Breast epithelium (tissue), 4 donors: ENCODE measurements at regions not wholly inside any gene's neighbourhood (a gene's known extent, or its start where the extent isn't known, plus 50 kb on each side); places are given as distances from the start of the nearest gene placed in this dataset.

Experiments used
- DNase-seq, 2 donors: peaks; one replicate each; pipeline ENCODE4 v3.0.0-alpha.2; 2019; ENCODE audit warnings: low spot score in 2 of 2
- H3K27ac ChIP-seq, 2 donors: fragments of 200-600 bp; sonication (generic) in 1 of 2; one replicate each; pipeline ENCODE4 v1.5.1; 2016 to 2019; ENCODE audit warnings: mild to moderate bottlenecking in 1 of 2
- H3K27me3 ChIP-seq, 2 donors: fragments of 200-600 bp; sonication (generic) in 1 of 2; one replicate each; pipeline versions ENCODE4 v1.5.1 to v1.6.0; 2017 to 2019; ENCODE audit warnings: control low read depth in 1 of 2, mild to moderate bottlenecking in 1 of 2
- H3K36me3 ChIP-seq: fragments of 200-600 bp; one replicate; pipeline ENCODE4 v1.5.1; 2019
- H3K4me1 ChIP-seq, 2 donors: fragments of 200-600 bp; sonication (generic); one replicate each; pipeline ENCODE4 v1.5.1; 2016 to 2019; ENCODE audit warnings: control low read depth in 1 of 2
- H3K4me3 ChIP-seq, 3 donors: fragments of 200-600 bp; sonication (generic); 1 replicate in 2 of 3; 2 replicates in 1 of 3; pipeline ENCODE4 v1.5.1; 2016 to 2019; ENCODE audit warnings: mild to moderate bottlenecking in 3 of 3, moderate library complexity in 2 of 3
- H3K9me3 ChIP-seq, 2 donors: fragments of 200-600 bp; sonication (generic) in 1 of 2; one replicate each; pipeline ENCODE4 v1.5.1; 2016 to 2019; ENCODE audit warnings: control low read depth in 1 of 2
- POLR2A ChIP-seq: fragments of 450-650 bp; IDR thresholded peaks from one replicate; pipeline ENCODE4 v1.6.1; 2016; ENCODE audit warnings: antibody characterized with exemption, mild to moderate bottlenecking, moderate library complexity
- POLR2AphosphoS5 ChIP-seq, 3 donors: sonication (generic); formaldehyde crosslinking; IDR thresholded peaks; one replicate each; pipeline ENCODE4 v1.6.1; 2017; ENCODE audit warnings: antibody characterized with exemption in 3 of 3
- intact Hi-C: fragments of 100-400 bp; cut with DNase I; formaldehyde crosslinking; loops from one replicate; pipeline ENCODE4 v1.15.1; 2023; ENCODE audit warnings: low total_unique reads
- TF ChIP-seq, protein P1 (sequence below), 3 donors: fragments of 450-650 bp; IDR thresholded peaks; one replicate each; pipeline ENCODE4 v1.5.1; 2016 to 2017; ENCODE audit warnings: antibody characterized with exemption in 3 of 3, mild to moderate bottlenecking in 3 of 3, moderate library complexity in 3 of 3

- Histone ChIP-seq H3K4me3 (no peak overlapping the region), H3K4me1 (no peaks in the 10 kb centered on the region), H3K27me3 (no peaks in the 10 kb centered on the region), H3K27ac (no peak overlapping the region), H3K36me3 (no peaks in the 10 kb centered on the region), H3K9me3 (no peaks in the 10 kb centered on the region)
- TF ChIP-seq POLR2AphosphoS5 (IDR thresholded peaks at IDR 0.05) (no peak), POLR2A (no peak)
- TF ChIP-seq, protein P1, sequence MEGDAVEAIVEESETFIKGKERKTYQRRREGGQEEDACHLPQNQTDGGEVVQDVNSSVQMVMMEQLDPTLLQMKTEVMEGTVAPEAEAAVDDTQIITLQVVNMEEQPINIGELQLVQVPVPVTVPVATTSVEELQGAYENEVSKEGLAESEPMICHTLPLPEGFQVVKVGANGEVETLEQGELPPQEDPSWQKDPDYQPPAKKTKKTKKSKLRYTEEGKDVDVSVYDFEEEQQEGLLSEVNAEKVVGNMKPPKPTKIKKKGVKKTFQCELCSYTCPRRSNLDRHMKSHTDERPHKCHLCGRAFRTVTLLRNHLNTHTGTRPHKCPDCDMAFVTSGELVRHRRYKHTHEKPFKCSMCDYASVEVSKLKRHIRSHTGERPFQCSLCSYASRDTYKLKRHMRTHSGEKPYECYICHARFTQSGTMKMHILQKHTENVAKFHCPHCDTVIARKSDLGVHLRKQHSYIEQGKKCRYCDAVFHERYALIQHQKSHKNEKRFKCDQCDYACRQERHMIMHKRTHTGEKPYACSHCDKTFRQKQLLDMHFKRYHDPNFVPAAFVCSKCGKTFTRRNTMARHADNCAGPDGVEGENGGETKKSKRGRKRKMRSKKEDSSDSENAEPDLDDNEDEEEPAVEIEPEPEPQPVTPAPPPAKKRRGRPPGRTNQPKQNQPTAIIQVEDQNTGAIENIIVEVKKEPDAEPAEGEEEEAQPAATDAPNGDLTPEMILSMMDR (IDR thresholded peaks at IDR 0.05): no peak
- intact Hi-C loops: no loop called here
- no peak for DNase-seq
Measured at GRCh38 chr3:3689601-3690375, 109.4 kb upstream of the LRRN1 start.

DNA sequence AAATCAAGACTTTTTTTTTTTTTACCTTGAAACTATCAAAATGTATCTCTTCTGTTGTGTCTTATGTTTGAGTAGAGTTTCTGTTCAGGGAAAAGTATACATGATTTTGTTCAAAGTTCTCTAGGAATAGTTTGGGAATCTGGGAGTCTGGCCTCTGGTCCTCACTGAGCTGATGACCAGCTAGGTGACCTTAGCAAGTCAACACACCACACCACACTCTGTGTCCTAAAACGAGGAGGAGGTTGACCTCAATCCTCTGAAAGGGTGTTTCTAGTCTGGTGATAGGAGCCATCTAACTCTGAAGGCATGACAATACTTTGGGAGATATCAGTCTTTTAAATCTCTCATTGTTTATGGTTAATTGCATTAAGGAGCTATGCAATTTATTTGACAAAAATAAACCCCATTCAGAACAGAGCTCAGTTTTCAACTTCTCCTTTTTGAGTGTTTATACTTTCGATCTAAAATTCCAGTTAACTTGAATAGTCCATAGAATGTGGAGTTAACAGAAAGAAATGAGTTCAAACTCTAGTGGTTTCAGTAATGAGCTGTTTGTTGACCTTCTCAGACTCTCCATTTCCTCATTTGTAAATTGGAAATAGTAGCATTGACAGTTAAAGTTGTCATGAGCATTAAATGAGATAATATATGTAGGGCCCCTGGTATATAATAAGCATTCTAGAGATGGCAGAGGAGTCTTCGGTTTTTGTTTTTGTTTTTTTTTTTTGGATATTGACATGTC lies 112.2 kb upstream of the LRRN1 start:
- intact Hi-C loops: no loop called here
- TF ChIP-seq POLR2AphosphoS5 (IDR thresholded peaks at IDR 0.05): no peak
- no peak for TF ChIP-seq POLR2A
- TF ChIP-seq, protein P1 (IDR thresholded peaks at IDR 0.05): no peak
- Histone ChIP-seq H3K27ac (no peak overlapping the region), H3K4me1 (no peaks in the 10 kb centered on the region), H3K4me3 (no peak overlapping the region), H3K36me3 (no peaks in the 10 kb centered on the region), H3K27me3 (no peaks in the 10 kb centered on the region), H3K9me3 (no peaks in the 10 kb centered on the region)
- no peak for DNase-seq

DNA sequence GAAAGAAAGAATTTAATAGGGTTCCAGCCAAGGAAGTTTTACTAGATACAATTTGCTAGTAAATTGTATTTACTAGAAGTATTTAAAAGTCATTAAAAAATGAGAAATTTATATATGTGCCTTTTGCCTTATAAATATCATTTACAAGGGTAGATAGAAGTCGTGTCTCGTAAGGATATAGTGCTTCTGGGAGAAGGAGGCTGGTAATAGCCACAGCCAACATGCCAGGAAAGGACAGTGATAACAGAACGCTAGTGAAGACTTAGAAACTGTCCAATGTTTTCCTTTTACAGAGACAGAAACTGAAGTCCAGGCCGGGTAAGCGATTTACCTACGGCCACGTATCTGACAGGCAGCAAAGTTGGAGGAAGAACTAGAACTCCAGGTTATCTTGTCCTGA lies 113.5 kb upstream of the LRRN1 start:
- H3K4me3 ChIP-seq: no peak overlapping the region
- DNase-seq: no peak
- H3K4me1 ChIP-seq: no peaks in the 10 kb centered on the region
- H3K27me3 ChIP-seq: no peaks in the 10 kb centered on the region
- H3K9me3 ChIP-seq: no peaks in the 10 kb centered on the region
- no peak for TF ChIP-seq POLR2AphosphoS5 (IDR thresholded peaks at IDR 0.05)
- TF ChIP-seq, protein P1 (IDR thresholded peaks at IDR 0.05): no peak
- H3K27ac ChIP-seq: no peak overlapping the region
- H3K36me3 ChIP-seq: no peaks in the 10 kb centered on the region
- intact Hi-C loops: no loop called here

GRCh38 chr3:3683261-3683660 lies 116.0 kb upstream of the LRRN1 start:
- Histone ChIP-seq H3K27me3 (no peaks in the 10 kb centered on the region), H3K27ac (no peak overlapping the region), H3K4me1 (no peaks in the 10 kb centered on the region), H3K9me3 (no peaks in the 10 kb centered on the region), H3K36me3 (no peaks in the 10 kb centered on the region), H3K4me3 (no peak overlapping the region)
- intact Hi-C loops: no loop called here
- DNase-seq: no peak
- TF ChIP-seq POLR2AphosphoS5 (IDR thresholded peaks at IDR 0.05) (no peak), POLR2A (no peak)
- TF ChIP-seq, protein P1 (IDR thresholded peaks at IDR 0.05): no peak

DNA sequence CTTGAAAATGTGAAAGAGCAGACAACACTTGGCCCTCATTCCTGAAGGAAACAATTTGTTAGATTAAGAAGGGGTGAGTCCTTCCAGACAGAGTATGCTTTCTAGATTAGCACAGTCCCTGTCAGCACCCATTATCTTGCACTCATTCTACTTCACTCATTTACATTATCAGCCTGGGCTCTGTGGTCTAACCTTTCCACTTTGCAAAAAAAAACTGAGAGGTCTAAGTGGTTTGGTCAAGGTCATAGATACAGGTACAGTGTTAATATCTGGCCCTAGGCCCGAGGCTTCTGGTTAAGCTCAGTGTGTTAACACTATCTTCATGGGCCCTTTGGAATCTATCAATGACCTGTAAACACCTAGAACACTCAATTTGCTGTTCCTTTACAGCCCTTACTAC lies 123.4 kb upstream of the LRRN1 start:
- Histone ChIP-seq H3K4me1 (no peaks in the 10 kb centered on the region), H3K4me3 (no peak overlapping the region), H3K27me3 (no peaks in the 10 kb centered on the region), H3K9me3 (no peaks in the 10 kb centered on the region), H3K36me3 (no peaks in the 10 kb centered on the region), H3K27ac (no peak overlapping the region)
- intact Hi-C loops: no loop called here
- no peak for TF ChIP-seq POLR2A
- TF ChIP-seq, protein P1 (IDR thresholded peaks at IDR 0.05): no peak
- no peak for TF ChIP-seq POLR2AphosphoS5 (IDR thresholded peaks at IDR 0.05)
- no peak for DNase-seq
